C1 segment of cervical spinal cord (tissue), 14 donors: ENCODE measurements at regions not wholly inside any gene's neighbourhood (a gene's known extent, or its start where the extent isn't known, plus 50 kb on each side); places are given as distances from the start of the nearest gene placed in this dataset.

Source experiments
- DNase-seq, 14 donors: peaks; one replicate each; lab custom pipeline; 2025; lab: John Stamatoyannopoulos, UW

DNA sequence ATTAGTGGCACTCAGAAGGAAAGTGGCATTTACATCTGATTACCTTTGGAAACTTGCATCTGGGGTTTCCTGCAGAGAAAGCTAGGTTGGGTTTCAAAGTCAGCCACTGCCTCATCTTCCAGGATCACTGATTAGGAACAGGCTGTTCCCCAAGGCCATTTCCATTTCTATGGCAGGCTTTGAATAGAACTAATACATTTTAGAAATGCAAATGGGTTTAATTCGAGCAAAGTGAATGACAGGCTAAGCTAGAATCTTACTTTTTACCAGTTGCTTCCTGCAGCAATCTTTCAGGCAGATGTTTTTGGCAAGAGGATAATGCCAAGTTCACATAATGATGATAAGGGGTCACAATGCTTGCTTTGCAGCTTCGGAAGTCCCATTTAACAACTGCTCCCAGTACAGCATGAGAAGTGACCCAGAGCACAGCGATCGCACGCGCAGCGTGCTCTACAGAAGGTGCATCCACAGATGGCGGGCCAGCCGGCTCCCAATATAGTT, 336.7 kb downstream of the LPIN1 start:
- no peak for DNase-seq

DNA sequence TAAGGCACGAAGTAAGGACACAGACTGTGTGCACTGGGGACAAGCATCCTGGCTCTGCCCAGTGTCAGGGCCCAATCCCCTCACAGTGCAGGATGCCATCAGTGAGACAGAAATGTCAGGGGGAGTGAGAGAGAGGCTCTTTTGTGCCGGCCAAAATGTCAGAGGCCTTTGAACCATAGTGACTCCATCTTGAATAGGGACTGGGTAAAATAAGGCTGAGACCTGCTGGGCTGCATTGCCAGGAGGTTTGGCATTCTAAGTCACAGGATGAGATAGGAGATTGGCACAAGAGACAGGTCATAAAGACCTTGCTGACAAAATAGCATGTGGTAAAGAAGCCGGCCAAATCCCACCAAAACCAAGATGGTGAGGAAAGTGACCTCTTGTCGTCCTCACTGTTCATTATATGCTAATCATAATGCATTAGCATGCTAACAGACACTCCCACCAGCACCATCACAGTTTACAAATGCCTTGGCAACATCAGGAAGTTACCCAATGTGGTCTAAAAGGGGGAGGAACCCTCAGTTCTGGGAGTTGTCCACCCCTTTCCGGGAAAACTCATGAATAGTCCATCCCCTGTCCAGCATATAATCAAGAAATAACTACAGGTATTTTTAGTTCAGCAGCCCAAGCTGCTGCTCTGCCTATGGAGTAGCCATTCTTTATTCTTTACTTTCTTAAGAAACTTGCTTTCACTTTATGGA, 337.4 kb downstream of the LPIN1 start:
- no peak for DNase-seq

DNA sequence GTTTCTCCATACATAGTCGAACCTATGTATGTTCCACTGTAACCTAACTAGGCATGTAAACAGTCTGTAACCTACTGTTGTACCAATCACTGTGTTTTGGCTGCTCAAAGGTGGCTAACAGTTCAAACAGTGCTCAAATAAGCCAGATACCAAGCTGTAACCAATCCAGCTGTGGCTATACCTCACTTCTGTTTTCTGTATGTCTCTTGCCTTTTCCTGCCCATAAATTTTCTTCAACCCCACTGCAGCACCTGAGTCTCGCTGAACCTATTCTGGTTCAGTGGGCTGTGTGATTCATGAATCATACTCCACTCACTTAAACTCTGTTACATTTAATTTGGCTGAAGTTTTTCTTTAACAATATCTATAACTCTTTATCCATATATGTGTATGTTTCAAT, 340.7 kb downstream of the LPIN1 start:
- no peak for DNase-seq

DNA sequence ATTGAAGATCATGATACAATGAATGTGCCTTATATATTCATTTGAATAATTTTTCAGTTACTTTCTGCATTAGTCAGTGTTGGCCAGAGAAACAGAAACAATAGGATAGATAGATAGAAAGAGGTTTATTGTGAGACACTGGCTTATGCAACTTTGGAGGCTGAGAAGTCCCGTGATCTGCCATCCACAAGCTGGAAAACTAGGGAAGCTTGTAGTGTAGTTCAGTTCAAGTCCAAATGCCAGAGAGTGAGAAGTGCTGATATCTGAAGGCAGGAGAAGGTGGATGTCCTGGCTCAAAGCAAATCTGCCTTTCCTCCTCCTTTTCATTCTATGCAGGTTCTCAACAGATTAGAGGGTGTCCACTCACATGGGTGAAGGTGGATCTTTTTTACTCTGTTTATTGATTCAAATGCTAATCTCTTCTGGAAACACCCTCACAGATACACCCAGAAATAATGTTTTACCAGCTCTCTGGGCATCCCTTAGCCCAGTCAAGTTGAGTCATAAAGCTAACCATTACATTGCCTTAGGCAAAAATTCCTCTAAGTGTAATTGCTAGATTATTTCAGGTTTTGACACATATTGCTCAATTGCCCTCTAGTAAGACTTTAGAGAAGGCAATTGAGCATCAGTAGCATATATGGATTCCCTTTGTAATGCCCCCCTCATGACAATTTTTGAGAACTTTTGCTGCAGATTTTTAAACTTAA, 341.4 kb downstream of the LPIN1 start:
- DNase-seq: no peak

DNA sequence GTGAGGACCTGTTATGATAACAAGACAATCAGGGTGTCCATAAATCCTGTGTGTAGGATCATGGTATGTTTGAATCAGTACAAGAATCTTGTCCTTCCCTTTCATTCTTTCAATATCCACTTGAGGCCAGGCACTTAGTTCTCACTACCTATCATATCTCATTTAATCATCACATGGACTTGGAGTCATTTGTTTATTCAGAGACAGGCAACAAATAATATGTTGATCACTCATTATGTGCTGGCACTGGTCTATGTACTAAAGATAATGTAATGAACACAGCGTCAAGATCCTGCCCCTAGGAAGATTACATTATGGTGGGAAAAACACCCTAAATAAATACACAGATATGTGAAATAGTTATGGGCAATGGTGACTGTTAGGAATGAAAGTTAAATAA, 342.6 kb downstream of the LPIN1 start:
- no peak for DNase-seq

DNA sequence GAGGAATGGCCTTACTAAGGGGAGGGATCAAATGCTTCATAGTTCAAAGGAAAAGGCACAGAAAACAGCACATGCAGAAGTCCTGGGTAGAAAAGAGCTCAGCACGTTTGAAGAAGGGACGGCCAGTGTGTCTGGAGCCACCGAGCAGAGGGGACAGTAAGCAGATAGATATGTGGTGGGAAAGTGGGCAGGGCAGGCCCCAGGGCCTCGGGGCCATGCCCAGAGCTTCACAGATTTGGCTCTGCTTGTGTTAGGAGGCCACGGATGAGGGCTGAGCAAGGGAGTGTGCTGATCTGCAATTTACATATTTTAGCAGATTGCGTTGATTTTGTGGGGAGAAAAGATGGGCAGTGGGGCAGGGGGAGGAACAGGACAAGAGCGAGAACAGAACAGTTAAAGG, 343.1 kb downstream of the LPIN1 start:
- no peak for DNase-seq

DNA sequence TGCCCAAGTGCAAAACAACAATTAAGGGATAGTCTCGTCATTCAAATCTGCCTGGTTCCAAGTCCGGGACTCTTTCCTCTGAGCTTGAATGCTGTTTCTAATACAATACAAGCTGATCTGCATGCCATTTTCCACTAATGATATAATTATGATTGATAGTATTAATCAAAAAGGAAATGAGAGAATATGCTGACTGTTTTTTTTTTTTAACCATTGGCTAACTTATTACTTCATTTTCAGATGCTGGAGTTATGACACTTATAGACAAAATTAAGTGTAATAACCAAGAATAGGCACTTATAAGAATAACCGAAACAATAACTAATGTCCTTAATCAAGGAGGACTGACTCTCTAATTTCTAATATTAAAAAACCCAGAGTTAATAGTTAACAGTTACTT, 343.6 kb downstream of the LPIN1 start:
- no peak for DNase-seq

DNA sequence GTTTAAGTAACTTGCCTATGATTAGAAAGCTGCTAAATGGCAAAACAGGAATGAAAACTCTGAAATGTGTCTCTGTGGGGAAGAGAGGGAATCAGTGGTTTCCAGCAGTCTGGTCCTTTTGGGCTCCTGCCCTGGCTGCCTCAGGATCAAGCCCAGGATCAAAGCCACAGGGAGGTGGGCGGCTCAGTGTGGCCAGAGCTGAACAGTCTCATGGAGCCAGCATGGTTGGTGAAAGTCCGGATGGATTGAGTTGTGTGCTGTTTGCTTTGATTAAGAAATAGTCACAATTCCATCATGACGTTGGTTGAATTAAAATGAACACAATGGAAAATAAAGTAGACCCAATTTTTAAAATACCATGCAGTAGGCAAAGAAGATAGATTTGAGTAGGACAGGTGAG, 344.2 kb downstream of the LPIN1 start:
- DNase-seq: no peak

DNA sequence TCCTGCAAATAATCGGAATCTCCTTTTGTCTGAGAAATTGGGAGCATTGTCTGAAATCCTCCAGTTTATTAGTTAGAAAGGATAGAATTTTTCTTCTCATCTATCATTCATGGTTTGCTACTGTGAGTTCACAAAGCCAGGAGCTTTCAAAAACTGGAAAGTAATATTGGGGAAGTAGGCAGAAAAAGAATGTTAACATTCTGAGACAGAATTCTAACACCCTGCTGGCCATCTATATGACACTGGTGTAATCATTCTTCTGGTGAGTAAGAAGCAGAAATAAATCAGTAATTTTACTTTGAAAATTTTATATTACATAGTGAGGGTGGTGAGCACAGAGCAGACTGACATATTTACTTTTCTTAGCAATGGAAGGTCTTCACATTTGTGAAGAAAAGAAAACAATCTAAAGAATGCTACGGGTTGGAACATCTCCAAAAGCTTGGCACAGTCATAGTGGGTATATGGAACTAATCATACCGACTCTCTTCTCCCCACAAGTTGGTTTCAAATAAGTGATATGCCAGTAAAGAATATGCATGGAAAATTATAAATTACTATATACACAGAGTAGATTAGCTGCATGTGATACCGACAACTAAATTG, 344.9 kb downstream of the LPIN1 start:
- DNase-seq: no peak

DNA sequence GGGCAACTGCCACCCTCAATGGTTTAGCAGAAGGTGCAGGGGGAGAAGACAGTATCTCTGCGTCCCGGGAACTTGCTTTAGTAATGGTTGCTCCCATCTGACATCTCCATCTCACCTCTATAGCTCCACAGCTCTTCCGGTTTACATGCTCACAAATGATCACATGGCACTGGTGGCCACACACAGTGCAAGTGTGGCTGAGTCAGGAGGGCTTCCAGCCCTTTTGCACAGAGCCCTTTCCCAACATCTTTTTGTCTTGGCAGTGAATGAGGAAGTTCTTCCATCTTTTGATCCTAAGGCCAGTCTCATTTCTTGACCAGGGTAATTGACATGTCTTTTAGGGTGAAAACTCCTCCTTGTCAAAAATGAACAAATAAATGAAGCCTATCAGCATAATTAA, 347.7 kb downstream of the LPIN1 start:
- no peak for DNase-seq

DNA sequence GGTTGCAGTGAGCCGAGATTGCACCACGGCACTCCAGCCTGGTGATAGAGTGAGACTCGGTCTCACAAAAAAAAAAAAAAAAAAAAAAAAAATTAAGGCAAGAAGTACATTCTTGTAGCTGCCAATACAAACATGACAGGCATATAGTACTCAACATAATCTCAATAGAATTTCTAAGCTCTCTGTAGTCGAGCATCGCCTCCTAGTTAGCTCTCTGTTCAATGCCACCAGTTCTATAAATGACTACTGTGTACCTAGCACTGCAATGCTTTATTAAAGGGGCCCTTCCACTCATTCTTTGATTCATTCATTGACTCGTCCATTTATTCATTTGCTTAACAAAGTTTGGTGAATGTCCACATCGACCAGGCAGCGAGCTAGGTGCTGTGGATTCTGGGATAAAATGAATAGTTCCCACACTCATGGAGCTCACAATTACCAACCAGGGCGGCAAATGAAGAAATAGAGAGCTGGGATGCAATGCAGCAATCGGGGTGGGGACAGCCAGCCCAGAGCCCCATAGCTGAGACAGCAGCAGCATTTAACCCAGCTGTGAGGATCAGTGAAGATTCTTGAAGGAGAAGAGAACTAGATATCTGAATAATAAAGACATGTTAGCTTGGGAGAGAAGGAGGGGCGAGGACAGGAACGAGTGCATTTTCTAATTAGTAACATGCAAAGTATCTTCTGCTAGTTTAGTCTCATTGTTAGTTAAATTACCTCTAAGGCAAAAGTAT, 349.8 kb downstream of the LPIN1 start:
- no peak for DNase-seq

DNA sequence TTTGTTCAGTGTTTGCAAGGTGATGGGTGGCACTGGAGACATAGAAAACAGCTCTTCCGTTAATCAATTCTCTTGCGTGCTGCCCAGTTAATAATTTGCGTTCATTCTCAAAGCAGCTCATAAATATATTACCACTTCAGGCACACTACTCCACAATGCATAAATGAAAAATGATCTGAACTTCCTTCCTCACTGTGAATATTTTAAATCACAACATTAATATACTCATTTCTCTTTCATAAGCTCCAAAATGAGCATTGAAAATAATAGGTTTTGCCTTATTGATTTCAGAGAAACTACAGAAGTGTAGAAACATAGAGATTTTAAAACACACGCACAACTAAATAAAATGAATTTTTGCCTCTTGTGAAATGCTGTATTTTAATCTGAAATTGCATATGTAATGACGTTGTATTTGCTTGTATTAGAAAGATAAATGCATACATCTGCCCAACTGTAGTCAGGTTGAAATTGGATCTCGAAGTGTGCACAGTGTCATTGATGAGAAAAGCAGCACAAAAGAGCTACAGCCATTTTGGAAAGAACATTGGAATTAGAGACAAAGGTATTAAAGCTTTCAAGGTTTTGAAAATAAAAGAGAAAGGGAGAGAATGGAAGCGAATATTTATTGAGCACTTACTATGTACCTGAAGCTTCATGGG, 350.5 kb downstream of the LPIN1 start:
- no peak for DNase-seq

DNA sequence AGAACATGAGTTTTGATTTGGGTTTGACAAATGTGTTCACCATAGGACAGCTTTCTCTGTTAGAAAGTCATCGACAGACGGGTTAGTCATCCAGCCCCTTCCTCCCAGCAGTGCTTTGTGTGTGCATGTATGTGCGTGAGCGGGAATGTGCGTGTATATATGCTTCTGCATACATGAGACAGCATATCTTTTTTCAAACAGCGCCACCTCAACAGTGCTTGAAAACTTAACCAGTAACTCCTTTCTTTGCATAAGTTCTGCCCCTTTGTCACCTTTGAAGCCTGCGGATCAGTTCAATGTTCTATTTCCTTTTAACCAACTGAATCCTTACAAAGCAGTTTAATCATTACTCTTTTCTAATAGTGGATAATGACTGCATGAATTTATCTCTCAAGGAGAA, 351.4 kb downstream of the LPIN1 start:
- no peak for DNase-seq

DNA sequence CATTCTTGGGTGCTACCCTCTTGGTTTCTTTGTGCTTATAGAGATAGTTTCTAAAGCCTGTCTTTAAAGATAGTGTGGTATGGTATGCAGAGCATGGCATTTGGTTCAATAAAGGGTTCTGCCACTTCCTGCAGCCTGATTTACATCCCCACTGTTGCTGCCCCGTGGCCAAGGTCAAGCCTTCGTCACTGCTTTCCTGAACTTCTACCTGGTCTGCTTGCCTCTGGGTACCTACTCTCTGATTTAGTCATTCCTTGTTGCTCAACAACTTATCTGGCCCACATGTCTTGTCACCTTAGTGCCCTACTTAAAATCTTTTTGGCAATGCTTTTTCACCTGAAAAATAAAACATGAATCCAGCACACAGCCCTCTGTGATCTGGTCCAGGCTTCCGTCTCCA, 352.9 kb downstream of the LPIN1 start:
- DNase-seq: no peak

DNA sequence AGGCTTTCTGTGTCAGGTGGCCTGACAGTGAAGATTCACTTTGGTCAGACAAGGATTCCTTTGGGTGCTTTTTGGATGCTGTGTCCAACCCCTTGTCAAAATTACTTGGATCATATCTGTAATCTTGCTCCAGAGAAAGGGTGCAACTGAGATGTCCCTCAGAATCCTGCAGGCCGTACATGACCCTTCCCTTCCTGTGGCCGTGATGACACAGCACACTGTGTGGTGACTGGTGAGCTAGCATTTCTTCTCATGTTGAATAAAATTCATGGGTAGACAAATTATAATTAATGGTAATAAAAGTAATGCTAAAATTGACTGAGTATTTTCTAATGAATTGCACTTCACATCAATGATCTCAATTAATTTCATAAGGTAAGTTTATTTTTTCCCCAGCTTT, 356.2 kb downstream of the LPIN1 start:
- DNase-seq: no peak

DNA sequence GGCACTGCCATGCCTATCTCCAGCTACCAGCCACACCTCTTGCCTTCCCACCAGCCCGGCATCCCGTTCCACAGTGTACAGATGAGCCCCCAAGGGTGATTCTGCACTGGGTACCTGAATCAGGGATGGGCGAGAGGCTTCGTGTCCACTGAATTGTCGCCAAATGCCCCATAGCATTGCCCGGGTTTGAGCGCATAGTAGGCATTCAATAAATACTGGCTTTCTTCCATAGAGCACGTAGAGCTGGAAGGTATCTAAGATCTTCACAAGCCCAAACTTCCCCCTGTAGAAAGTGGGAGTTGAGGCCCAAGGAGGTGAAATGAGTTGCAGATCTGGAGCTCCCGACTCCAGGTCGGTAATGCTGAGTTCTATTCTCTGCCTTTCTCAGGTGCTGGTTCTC, 358.7 kb downstream of the LPIN1 start:
- no peak for DNase-seq

DNA sequence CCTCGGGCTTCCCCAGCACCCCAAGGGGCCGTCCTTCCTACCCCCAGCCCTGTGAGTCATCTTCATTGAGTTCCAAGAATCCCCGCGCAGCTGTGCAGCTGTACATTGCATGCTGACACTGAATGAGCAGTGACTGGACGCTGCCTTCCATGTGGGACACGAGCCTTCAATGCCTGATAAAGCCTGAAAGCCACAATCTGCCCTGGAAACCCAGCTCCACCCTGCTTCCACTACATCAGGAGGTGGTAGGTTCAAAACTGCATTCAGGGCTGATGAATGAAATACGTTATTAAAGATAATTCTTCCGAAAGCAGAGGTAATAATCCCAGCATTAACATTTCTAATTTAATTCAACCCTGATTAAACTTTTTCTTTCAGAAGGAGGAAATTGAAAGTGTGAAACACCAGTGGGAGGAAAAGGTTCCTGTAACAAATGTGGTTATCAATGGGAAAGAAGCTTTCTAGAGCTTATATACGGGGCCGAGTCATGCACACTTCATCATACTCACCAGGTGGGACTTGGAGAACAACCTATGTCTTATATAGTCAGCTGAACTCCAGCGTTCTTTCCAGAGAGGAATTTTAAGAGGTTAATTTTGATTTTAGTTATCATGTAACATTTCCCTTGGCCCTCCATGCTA, 360.1 kb downstream of the LPIN1 start:
- DNase-seq: peak in 1 of 14 donors; percentile 39

DNA sequence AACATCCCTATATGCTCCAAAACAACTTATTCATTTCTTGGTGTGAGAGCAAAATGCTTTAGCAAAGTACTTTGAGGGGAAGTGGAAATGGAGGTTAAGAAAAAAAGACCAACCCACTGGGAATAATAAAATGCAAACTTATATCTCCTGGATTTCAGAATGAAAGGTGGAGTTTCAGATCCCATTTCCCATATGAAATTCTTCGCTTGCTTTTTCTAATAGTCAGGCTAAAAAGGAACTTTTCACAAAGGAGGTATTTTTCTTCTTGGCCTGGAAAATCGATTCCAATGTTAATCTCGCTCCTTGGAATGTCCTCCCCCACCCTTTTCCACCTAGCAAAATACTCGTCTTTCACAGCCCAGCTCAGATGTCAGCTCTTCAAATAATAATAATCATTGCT, 360.9 kb downstream of the LPIN1 start:
- DNase-seq: no peak

DNA sequence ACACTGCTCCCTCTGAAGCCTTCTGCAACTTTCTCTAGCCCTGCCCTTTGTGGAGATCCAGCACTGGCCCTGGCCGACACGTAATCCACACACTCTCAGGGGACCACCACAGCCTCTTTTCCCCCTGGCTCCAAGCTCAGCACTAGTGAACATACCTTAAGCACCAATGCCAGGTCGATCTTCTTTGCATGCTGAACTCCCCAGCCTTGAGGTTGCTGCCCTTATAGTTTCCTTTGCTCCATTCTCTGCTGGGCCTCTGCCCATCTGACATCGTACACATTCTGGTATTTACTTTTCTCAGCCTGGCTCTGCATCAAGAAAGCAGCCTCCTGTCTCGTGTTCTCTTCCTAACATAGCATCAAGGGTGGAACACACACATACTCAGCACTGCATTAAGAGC, 361.5 kb downstream of the LPIN1 start:
- no peak for DNase-seq

DNA sequence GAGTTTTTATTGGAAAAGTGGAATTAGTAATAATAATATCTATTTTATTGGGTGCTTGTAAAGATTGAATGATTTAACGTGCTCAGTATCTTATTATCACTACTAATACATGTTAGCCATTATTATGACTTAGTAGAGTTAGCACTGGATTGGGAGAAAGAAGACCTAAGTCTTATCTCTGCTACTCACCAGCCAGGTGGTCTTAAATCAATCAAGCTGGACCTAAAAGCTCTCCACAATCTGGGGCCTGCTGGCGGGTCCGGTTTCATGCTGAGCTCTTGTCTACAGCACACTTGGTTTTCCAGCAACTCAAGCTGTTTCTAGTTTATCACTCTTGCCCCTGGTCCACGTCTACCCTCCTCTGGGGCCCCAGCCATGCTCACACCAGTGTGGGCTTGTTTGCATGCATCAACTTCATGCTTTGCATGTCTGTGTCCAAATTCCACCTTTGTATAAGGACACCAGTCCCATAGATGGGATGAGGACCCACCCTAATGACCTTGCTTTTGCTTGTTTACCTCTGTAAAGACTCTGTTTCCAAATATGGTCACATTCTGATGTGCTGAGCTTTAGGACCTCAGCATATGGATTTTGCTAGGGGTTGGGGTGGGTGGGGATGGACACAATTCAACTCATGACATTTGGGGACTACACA, 363.1 kb downstream of the LPIN1 start:
- no peak for DNase-seq

DNA sequence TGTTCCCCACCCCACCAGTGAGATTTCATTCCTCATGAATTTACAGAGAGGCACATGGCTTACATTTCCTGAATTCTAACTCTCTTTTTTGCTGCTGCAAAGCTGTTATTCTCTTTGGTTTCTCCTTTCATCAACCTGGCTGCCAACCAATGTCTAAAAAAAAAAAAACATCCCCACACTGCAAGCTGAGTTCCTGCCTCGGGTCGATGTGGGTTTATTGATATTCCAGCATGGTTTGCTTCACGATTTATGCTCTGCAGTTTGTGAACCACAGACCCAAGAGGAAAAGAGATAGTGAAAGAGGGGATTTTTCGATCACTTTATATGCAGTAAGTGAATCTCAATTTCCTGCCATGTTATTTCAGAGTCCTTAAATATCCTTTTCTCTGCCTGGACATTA, 363.6 kb downstream of the LPIN1 start:
- no peak for DNase-seq
